Nephron progenitor cell (in vitro differentiated cells): ENCODE measurements at regions not wholly inside any gene's neighbourhood (a gene's known extent, or its start where the extent isn't known, plus 50 kb on each side); places are given as distances from the start of the nearest gene placed in this dataset.

Experiments
- DNase-seq: peaks from one replicate; pipeline ENCODE4 v3.0.0; 2021
- H3K27ac Mint-ChIP-seq: 2 replicates; pipeline ENCODE4 v1.8.0; 2021; ENCODE audit warnings: mild to moderate bottlenecking, moderate library complexity, mixed read lengths
- H3K27me3 Mint-ChIP-seq: 2 replicates; pipeline ENCODE4 v1.8.0; 2021; ENCODE audit warnings: mild to moderate bottlenecking, low read depth, mixed read lengths; ENCODE audit not compliant: poor library complexity
- H3K36me3 Mint-ChIP-seq: 2 replicates; pipeline ENCODE4 v1.8.0; 2021; ENCODE audit warnings: low read depth, mixed read lengths
- H3K4me1 Mint-ChIP-seq: 2 replicates; pipeline ENCODE4 v1.8.0; 2021; ENCODE audit warnings: mixed read lengths
- H3K4me3 Mint-ChIP-seq: 2 replicates; pipeline ENCODE4 v1.8.0; 2021; ENCODE audit warnings: mild to moderate bottlenecking, moderate library complexity, mixed read lengths
- H3K9me3 Mint-ChIP-seq: 2 replicates; pipeline ENCODE4 v1.8.0; 2021; ENCODE audit warnings: mild to moderate bottlenecking, moderate library complexity, mixed read lengths
- CTCF ChIP-seq: fragments of 200-600 bp; sonication (generic); IDR thresholded peaks from 2 replicates; pipeline ENCODE4 v1.5.0; 2021; ENCODE audit warnings: antibody characterized with exemption

- H3K27ac Mint-ChIP-seq: peak overlapping the region; percentile 2
- no peak for TF ChIP-seq CTCF
- no peak overlapping the region for H3K4me3 Mint-ChIP-seq
- H3K36me3 Mint-ChIP-seq: no peaks in the 10 kb centered on the region
- no peaks in the 10 kb centered on the region for H3K27me3 Mint-ChIP-seq
- no peak for DNase-seq
- no peaks in the 10 kb centered on the region for H3K9me3 Mint-ChIP-seq
- H3K4me1 Mint-ChIP-seq: no peaks in the 10 kb centered on the region
Observed at GRCh38 chr1:65486613-65487012, 66.1 kb downstream of the LEPR start.

GRCh38 chr1:65489481-65489880 lies 69.0 kb downstream of the LEPR start:
- H3K27ac Mint-ChIP-seq: no peak overlapping the region
- DNase-seq: no peak
- H3K9me3 Mint-ChIP-seq: no peaks in the 10 kb centered on the region
- TF ChIP-seq CTCF: no peak
- no peaks in the 10 kb centered on the region for H3K27me3 Mint-ChIP-seq
- no peaks in the 10 kb centered on the region for H3K4me1 Mint-ChIP-seq
- H3K4me3 Mint-ChIP-seq: no peak overlapping the region
- no peaks in the 10 kb centered on the region for H3K36me3 Mint-ChIP-seq

- no peaks in the 10 kb centered on the region for H3K9me3 Mint-ChIP-seq
- DNase-seq: no peak
- H3K4me3 Mint-ChIP-seq: no peak overlapping the region
- H3K36me3 Mint-ChIP-seq: no peaks in the 10 kb centered on the region
- H3K27me3 Mint-ChIP-seq: no peaks in the 10 kb centered on the region
- TF ChIP-seq CTCF: no peak
- no peaks in the 10 kb centered on the region for H3K4me1 Mint-ChIP-seq
- no peak overlapping the region for H3K27ac Mint-ChIP-seq
Observed at GRCh38 chr1:65490231-65491009, 70.0 kb downstream of the LEPR start.

GRCh38 chr1:65491472-65491871 lies 71.0 kb downstream of the LEPR start:
- no peak for TF ChIP-seq CTCF
- no peaks in the 10 kb centered on the region for H3K9me3 Mint-ChIP-seq

GRCh38 chr1:65493802-65494201 lies 73.3 kb downstream of the LEPR start:
- Mint-ChIP-seq H3K27ac (no peak overlapping the region), H3K4me1 (no peaks in the 10 kb centered on the region), H3K9me3 (no peaks in the 10 kb centered on the region), H3K36me3 (no peaks in the 10 kb centered on the region), H3K4me3 (no peak overlapping the region), H3K27me3 (no peaks in the 10 kb centered on the region)
- no peak for TF ChIP-seq CTCF
- DNase-seq: no peak

More at GRCh38 chr1:65491472-65491871, 71.0 kb downstream of the LEPR start:
- no peaks in the 10 kb centered on the region for H3K27me3 Mint-ChIP-seq
- no peak overlapping the region for H3K4me3 Mint-ChIP-seq
- H3K4me1 Mint-ChIP-seq: no peaks in the 10 kb centered on the region
- H3K36me3 Mint-ChIP-seq: no peaks in the 10 kb centered on the region
- no peak for DNase-seq
- H3K27ac Mint-ChIP-seq: no peak overlapping the region

GRCh38 chr1:65494671-65495070 lies 74.2 kb downstream of the LEPR start:
- Mint-ChIP-seq H3K36me3 (no peaks in the 10 kb centered on the region), H3K9me3 (no peaks in the 10 kb centered on the region), H3K4me1 (no peaks in the 10 kb centered on the region), H3K27ac (no peak overlapping the region), H3K4me3 (no peak overlapping the region), H3K27me3 (no peaks in the 10 kb centered on the region)
- no peak for TF ChIP-seq CTCF
- DNase-seq: no peak
